ENCODE measurements at regions not wholly inside any gene's neighbourhood (a gene's known extent, or its start where the extent isn't known, plus 50 kb on each side); places are given as distances from the start of the nearest gene placed in this dataset.
A peak's percentile ranks its signal among the peaks of the same experiment; 100 is the strongest.

DNA sequence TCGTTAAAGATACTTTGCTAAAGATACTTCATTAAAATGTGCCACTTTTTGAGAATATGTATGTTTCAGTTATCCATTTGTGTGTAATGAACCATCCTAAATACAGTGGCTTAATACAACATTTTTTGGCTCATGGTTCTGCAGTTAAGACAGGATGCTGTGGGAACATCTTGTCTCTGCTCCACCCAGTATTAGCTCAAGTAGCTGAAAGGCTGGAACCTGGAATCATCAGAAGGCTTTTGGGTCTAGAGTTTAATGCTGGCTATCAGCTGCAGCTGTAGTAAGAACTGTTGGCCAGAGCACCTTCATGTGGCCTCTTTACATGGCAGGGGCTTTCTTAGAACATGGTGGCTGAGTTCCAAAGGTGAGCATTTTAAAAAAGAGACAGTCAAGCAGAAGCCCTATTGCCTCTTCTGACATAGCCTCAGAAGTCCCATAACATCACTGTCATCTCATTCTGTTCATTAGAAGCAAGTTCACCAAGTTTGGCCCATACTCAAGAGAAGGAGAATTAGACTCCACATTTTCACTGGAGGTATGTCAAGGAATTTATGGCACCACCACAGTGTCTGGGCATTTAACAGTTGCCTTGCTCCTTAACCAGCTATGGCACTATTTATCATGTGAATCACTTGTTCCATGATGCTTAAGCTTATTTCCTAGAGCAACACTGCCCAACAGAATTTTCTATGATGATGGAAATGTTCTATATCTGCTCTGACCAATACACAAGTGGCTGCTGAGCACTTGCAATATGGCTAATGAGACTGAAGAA is 70.4 kb upstream of the PDZRN3 start:
- no peak for DNase-seq (ENCODE audit: low read depth)
- Histone ChIP-seq H3K9ac (ENCODE audit: low read length) (no peak overlapping the region), H3K4me1 (ENCODE audit: control insufficient read depth, insufficient read depth, low read length) (peaks cover 19% of the 10 kb centered on the region), H3K4me3 (ENCODE audit: low read length) (no peak overlapping the region), H3K9me3 (ENCODE audit: control insufficient read depth, low read length) (no peaks in the 10 kb centered on the region), H3K36me3 (ENCODE audit: control insufficient read depth, insufficient read depth, low read length, severe bottlenecking) (no peaks in the 10 kb centered on the region), H3K27me3 (replicated peaks; ENCODE audit: control insufficient read depth, insufficient read depth, low read length) (no peaks in the 10 kb centered on the region)

DNA sequence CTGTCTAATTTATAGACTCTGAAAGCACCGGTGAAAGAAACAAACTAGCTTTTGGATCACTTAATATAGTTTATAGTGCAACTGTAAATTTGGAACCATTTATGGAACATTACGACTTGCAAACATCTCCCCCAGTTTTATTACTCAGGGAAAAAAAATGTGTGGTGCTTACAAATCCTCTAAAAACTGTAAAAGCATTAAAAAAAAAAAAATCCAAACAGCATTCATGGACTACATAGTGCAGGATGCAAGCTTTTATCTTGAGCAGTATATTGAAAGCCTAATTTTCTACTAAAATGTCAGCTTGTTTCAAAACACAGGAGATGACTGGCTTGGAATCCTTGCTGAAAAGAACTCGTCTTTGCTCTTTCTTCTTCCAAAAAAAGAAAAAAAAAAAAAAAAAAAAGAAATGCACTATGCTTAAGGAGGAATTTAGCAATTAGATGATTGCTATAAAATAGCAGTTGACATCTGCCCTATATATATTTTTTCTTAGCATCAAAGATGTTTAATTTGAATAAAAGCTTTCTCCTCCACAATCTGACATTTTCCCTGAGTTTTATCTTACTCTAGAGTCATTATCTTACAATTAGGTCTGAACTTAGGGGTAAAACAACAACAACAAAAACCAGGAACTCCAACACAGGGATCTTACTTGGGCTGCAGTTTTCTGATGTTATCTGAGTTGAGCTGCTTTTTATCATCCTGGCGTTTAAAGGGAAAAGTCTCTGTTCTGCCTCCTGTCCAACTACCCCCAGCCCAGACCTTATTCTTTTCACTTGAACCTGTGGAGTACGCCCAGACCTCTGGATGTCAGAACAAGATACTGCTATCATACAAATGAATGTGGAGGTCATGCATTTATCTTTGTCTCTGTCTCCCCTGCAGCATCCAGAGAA is 62.6 kb upstream of the PDZRN3 start:
- H3K4me3 ChIP-seq (ENCODE audit: low read length) = no peak overlapping the region
- H3K9ac ChIP-seq (ENCODE audit: low read length) = peak overlapping the region; percentile 18
- H3K36me3 ChIP-seq (ENCODE audit: control insufficient read depth, insufficient read depth, low read length, severe bottlenecking) = no peaks in the 10 kb centered on the region
- no peaks in the 10 kb centered on the region for H3K9me3 ChIP-seq (ENCODE audit: control insufficient read depth, low read length)
- H3K27me3 ChIP-seq (replicated peaks; ENCODE audit: control insufficient read depth, insufficient read depth, low read length) = no peaks in the 10 kb centered on the region
- peaks cover 14% of the 10 kb centered on the region for H3K4me1 ChIP-seq (ENCODE audit: control insufficient read depth, insufficient read depth, low read length)
- DNase-seq (ENCODE audit: low read depth) = peak; percentile 32

DNA sequence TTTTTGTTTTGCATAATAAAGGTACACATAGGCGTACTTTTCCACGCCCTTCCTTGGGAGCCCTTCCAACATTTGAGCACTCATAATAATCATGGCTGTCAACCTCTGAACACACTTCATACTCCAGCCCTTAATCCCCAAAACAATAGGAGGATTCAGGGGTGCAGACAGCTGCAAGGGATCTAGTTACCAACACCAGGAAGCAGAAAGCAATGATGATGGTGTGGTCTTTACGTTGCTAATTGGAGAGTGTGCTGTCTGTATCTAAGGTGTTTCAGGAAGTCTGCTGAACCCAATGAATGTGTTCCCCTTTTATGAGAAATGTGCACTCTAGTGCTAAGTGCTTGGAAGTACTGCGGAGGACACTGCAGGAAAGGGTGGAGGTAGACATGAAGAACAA is 60.3 kb upstream of the PDZRN3 start:
- no peak overlapping the region for H3K4me3 ChIP-seq (ENCODE audit: low read length)
- no peak for DNase-seq (ENCODE audit: low read depth)
- H3K9me3 ChIP-seq (ENCODE audit: control insufficient read depth, low read length) = no peaks in the 10 kb centered on the region
- H3K4me1 ChIP-seq (ENCODE audit: control insufficient read depth, insufficient read depth, low read length) = peaks cover 23% of the 10 kb centered on the region
- no peak overlapping the region for H3K9ac ChIP-seq (ENCODE audit: low read length)
- H3K36me3 ChIP-seq (ENCODE audit: control insufficient read depth, insufficient read depth, low read length, severe bottlenecking) = no peaks in the 10 kb centered on the region
- no peaks in the 10 kb centered on the region for H3K27me3 ChIP-seq (replicated peaks; ENCODE audit: control insufficient read depth, insufficient read depth, low read length)

DNA sequence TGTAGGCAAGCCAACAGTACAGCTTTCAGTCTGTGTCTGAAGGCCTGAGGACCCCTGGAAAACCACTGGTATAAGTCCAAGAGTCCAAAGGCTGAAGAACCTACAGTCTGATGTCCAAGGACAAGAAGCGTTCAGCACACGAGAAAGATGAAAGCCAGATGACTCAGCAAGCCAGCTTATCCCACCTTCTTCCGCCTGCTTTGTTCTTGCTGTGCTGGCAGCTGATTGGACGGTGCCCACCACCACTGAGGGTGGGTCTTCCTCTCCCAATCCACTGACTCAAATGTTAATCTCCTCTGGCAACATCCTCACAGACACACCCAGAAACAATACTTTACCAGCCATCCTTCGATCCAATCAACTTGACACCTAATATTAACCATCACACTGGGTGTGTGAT is 59.0 kb upstream of the PDZRN3 start:
- DNase-seq (ENCODE audit: low read depth) = no peak
- no peaks in the 10 kb centered on the region for H3K27me3 ChIP-seq (replicated peaks; ENCODE audit: control insufficient read depth, insufficient read depth, low read length)

DNA sequence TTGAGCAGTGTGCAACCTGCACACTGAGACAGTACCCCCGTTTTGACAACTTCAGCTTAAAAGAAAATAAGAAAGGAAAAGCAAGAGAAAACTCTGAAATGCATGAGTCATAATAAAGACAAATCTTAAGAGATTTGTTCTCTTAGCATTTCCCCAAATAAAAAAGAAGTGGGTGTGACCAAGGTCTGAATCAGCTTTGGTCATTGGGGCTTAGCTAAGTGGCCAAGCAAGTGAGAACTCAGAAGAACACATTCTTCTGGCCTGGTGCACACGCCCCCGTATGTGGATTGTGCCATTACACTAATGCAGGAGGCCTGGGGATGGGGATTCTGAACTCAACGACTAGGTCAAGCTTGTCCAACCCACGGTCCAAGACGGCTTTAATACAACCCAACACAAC is 56.9 kb upstream of the PDZRN3 start:
- Histone ChIP-seq H3K4me1 (ENCODE audit: control insufficient read depth, insufficient read depth, low read length) (peaks cover 9% of the 10 kb centered on the region), H3K27me3 (replicated peaks; ENCODE audit: control insufficient read depth, insufficient read depth, low read length) (no peaks in the 10 kb centered on the region), H3K36me3 (ENCODE audit: control insufficient read depth, insufficient read depth, low read length, severe bottlenecking) (no peaks in the 10 kb centered on the region), H3K4me3 (ENCODE audit: low read length) (peak overlapping the region; percentile 51), H3K9me3 (ENCODE audit: control insufficient read depth, low read length) (no peaks in the 10 kb centered on the region), H3K9ac (ENCODE audit: low read length) (no peak overlapping the region)
- peak; percentile 71 for DNase-seq (ENCODE audit: low read depth)

More for the DNA sequence above, 59.0 kb upstream of the PDZRN3 start:
- Histone ChIP-seq H3K36me3 (ENCODE audit: control insufficient read depth, insufficient read depth, low read length, severe bottlenecking) (no peaks in the 10 kb centered on the region), H3K9ac (ENCODE audit: low read length) (no peak overlapping the region), H3K9me3 (ENCODE audit: control insufficient read depth, low read length) (no peaks in the 10 kb centered on the region), H3K4me1 (ENCODE audit: control insufficient read depth, insufficient read depth, low read length) (peaks cover 23% of the 10 kb centered on the region), H3K4me3 (ENCODE audit: low read length) (no peak overlapping the region)

DNA sequence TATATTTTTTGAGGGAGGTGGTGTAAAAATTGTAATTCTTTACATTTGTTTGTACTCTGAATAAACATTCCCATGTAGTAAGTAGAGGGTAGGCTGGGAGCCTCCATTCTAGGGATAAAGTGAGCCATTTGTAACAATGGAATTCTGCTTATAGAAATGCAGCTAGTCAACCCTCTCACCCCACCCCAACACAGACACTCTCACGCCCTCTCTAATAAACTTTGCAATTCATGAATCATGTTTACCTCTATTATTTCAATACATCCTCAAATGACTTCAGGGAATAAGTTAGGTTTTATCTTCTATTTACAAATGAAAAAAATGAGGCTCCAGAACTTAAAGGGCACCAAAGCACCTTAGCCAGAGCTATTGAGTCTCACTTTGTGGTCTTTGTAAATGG is 56.5 kb upstream of the PDZRN3 start:
- H3K4me3 ChIP-seq (ENCODE audit: low read length) = peak overlapping the region; percentile 51
- no peaks in the 10 kb centered on the region for H3K27me3 ChIP-seq (replicated peaks; ENCODE audit: control insufficient read depth, insufficient read depth, low read length)
- peaks cover 9% of the 10 kb centered on the region for H3K4me1 ChIP-seq (ENCODE audit: control insufficient read depth, insufficient read depth, low read length)
- no peaks in the 10 kb centered on the region for H3K36me3 ChIP-seq (ENCODE audit: control insufficient read depth, insufficient read depth, low read length, severe bottlenecking)
- H3K9ac ChIP-seq (ENCODE audit: low read length) = no peak overlapping the region
- H3K9me3 ChIP-seq (ENCODE audit: control insufficient read depth, low read length) = no peaks in the 10 kb centered on the region
- DNase-seq (ENCODE audit: low read depth) = no peak

DNA sequence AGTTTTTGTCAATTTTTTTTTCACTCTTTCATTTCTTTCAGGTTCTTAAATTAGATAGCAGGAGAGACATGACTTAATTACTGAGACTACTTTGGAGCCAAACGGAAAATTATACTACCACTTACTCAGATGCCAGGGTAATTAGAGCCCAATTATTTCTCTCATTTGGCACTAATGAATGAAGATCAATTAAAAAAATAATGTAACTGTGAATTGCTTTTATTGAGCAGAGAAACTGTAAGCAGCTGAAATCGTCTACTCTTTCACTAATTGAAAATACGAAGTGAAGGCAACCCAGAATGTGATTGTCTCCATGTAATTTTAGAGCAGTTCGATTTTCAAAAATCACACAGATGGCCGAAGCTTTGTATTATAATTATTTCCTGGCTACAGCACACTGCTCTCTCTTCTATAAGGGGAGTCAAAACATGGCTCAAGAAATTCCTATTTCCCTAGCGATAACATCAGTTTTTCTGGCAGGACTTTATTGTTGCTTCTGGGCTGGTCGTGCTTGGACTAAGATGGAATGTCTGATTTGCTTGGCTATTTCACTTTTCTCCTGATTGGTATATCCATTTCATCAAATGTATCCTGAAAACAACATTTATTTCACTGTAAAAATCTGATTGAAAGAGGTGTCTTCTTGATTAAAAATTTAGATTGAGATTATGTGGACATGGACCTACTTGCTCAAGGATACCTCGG is 55.8 kb upstream of the PDZRN3 start:
- H3K9me3 ChIP-seq (ENCODE audit: control insufficient read depth, low read length) = no peaks in the 10 kb centered on the region
- H3K36me3 ChIP-seq (ENCODE audit: control insufficient read depth, insufficient read depth, low read length, severe bottlenecking) = no peaks in the 10 kb centered on the region
- H3K4me3 ChIP-seq (ENCODE audit: low read length) = no peak overlapping the region
- no peaks in the 10 kb centered on the region for H3K27me3 ChIP-seq (replicated peaks; ENCODE audit: control insufficient read depth, insufficient read depth, low read length)
- DNase-seq (ENCODE audit: low read depth) = peak; percentile 75
- no peak overlapping the region for H3K9ac ChIP-seq (ENCODE audit: low read length)
- H3K4me1 ChIP-seq (ENCODE audit: control insufficient read depth, insufficient read depth, low read length) = peaks cover 9% of the 10 kb centered on the region

DNA sequence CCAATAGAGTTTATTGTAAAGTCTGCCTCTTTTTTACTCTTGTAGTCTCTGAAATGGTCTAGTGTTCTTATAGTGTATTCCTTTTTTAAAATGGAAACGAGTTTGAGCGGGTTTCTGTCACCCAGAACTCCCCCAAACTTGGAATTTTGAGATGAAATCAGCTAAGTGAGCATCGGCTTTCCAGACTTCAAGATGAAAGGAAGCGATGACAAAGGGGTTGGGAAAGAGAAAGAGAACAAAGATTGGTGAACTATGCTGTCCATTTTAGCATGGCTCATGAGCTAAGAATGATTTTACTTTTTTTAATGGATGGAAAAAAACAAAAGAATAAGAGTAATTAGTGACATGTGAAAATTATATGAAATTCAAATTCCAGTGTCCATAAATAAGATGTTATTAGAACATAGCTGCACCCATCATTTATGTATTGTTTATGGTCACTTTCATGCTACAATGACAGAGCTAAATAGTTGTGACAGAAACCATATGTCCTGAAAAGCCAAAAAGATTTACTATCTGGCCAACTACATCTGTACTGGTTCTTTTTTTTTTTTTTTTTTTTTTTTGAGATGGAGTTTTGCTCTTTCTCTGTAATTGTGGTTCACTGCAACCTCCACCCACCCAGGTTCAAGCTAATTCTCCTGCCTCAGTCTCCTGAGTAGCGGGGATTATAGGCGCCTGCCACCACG is 52.7 kb upstream of the PDZRN3 start:
- H3K36me3 ChIP-seq (ENCODE audit: control insufficient read depth, insufficient read depth, low read length, severe bottlenecking) = no peaks in the 10 kb centered on the region
- H3K27me3 ChIP-seq (replicated peaks; ENCODE audit: control insufficient read depth, insufficient read depth, low read length) = no peaks in the 10 kb centered on the region
- H3K9me3 ChIP-seq (ENCODE audit: control insufficient read depth, low read length) = no peaks in the 10 kb centered on the region
- H3K9ac ChIP-seq (ENCODE audit: low read length) = no peak overlapping the region
- H3K4me1 ChIP-seq (ENCODE audit: control insufficient read depth, insufficient read depth, low read length) = peaks cover 9% of the 10 kb centered on the region
- no peak overlapping the region for H3K4me3 ChIP-seq (ENCODE audit: low read length)
- no peak for DNase-seq (ENCODE audit: low read depth)
